Amygdala (tissue), 56 donors: ENCODE measurements at regions not wholly inside any gene's neighbourhood (a gene's known extent, or its start where the extent isn't known, plus 50 kb on each side); places are given as distances from the start of the nearest gene placed in this dataset.
"Not testable (repeated sequence)": the region's sequence is repeated elsewhere in the genome, so short reads cannot be mapped to it uniquely, and the experiment has no call there.

Experiments used
- DNase-seq, 56 donors: peaks; one replicate each; lab custom pipeline; 2025; lab: John Stamatoyannopoulos, UW

DNA sequence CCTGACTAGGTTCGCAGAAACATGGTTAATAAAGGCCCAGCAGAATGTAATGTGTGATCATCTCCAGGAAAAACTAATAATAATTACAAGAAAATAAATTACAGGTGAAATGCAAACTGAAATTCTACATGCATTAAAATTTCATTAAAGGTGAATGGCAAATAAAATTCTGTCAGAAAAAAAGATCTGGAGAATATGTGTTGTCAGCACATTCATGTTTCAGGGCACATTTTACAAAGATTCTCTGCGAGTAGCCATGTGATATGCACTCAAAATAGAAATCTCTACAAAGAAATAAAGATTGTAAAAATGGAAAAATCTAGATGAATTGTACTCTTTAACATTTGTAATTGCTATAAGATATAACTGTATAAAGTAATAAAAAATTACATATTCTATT is 765.2 kb downstream of the TMEM121 start:
- no peak for DNase-seq

DNA sequence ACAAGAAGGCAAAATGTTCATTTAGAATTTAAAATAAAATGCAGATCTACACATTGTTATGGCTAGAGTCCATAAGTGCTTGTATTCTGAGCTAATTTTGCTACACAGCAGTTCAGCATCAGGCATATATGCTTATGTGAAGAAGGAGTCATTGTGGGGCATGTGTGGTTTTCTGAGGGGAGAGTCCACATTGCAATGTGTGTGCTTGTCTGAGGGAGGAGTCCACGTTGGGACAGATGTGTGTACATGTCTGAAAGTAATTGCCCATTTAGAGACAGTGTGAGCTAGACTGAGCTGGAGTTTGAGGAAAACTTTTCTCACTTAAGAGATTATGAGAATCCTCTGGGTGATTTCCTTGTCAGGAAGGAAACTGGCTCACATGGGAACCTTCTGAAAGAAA is 767.9 kb downstream of the TMEM121 start:
- no peak for DNase-seq

DNA sequence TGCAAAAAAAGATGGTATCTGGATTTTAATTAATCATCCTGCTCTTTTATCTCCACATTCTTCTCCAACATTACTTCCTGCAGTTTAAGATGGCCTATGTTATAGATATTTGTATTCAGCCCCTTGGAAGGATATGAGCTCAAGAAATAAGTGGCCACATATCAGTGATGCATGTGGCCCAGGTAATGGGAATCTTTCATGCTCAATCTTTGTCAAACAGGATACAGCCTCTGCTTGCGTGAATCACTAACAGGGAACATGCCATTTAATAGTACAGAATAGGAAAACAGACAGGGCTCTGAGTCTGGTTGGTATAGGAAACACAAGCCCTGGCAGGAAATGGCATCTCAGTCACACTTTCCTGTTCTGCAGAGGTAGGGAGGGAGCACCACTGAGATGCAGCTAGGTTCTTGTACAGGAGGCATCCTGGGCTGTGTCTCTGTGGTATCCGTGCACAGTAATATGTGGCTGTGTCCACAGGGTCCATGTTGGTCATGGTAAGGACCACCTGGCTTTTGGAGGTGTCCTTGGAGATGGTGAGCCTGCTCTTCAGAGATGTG is 774.6 kb downstream of the TMEM121 start:
- not testable (repeated sequence) for DNase-seq

DNA sequence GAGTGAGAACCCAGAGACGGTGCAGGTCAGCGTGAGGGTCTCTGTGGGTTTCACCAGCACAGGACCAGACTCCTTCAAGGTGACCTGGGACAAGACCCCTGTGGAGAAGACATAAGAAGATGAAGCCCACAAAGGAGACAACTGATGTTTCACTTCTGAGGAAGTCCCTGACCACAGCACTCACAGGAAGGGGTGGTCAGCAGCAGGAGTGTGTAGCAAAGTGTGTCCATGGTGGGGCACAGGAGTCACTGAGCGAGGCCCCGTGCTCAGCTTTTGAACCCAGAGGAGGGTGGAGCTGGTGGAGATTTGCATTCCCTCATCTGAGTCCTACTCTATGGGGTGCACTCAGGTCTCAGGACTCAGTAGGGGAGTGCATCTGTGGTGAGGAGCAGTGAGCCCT is 775.2 kb downstream of the TMEM121 start:
- DNase-seq = not testable (repeated sequence)

DNA sequence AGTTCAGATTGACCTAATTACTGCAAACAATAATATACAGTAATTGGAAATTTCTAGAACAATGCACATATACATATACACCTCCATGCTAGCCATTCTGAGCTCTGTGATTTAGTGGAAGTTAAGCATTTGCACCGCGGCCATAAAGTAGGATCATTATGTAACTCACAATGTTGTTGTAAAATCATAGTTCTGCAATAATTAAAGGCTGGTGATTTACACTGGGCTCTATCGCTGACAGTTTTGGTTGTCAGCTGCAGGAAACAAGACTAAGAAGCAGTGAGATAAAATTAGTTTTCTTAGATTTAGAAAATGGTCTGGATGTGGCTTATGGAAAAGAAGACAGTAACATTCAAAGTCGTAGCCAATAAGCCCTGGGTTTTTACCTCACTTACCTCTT is 776.3 kb downstream of the TMEM121 start:
- DNase-seq = no peak

DNA sequence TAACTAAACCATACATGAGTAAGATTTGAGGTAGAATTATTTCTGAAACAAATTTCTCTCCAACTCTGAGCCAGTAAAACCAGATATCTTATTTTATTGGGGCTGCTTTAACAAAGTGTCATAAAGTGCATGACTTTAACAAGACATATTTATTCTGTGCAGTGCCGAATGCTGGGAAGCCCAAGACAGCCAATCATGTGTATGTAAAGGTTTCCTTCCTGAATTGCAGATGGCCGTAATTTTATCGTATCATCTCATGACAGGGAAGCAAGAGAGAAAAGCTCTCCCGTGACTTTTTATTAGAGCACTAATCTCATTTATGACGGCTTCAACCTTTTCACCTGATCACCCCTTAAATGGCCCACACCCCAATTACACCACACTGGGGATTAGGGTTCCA is 777.9 kb downstream of the TMEM121 start:
- DNase-seq = no peak

DNA sequence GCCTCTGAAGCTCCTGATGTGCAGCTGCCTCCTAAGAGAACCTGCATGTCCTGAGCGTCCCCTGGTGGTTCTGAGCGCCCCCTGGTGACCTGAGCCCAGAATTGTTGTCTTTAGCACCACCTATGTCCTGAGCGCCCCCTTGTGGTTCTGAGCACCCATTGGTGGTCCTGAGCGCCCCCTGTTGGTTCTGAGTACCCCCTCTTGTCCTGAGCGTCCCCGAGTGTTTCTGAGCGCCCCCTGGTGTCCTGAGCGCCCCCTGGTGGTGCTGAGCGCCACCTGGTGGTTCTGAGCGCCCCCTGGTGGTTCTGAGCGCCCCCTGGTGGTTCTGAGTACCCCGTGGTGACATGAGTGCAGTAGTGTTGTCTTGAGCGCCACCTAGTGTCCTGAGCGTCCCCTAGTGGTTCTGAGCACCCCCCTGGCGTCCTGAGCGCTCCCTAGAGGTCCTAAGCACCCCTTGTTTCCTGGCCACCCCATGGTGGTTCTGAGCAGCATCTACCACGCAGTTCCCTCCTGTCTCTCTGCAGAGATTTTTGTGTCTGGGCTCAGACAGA is 782.5 kb downstream of the TMEM121 start:
- no peak for DNase-seq

DNA sequence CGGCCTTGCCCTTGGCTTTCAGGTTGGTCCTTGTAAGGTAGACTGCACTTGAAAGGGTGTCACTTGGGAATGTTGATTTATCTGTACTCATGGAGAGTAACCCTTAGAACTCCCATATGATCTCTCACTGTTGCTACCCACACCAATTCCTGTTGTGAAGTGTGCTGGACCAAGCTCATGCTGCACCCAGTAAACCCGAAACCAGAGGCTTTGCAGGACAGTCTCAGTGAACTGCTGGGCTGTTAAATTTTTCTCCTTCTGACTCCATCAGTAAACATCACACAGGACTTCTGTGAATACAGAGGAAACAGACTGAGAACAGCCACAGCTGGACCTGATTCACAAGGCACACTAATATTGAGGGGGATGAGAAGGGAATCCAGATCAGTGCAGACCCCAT is 783.0 kb downstream of the TMEM121 start:
- no peak for DNase-seq

DNA sequence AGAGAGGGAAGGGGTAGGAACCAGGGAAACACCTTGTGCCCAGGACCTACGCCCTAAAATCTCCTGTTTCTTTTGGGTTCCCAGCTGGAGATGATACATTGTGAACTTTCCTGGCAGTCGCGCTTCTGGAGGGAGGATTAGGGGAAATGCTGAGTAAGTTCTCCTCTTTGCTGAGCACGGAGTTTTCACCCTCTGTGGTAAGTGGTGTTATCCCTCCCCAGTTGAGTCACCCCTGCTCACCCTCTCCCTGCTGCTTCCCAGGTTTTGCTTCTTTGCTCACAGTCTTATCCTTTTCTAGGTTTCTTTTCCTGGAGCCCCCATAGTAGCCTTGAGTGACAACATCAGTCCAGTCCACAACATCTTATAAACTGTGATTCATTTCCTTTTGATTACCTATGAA is 789.1 kb downstream of the TMEM121 start:
- no peak for DNase-seq

DNA sequence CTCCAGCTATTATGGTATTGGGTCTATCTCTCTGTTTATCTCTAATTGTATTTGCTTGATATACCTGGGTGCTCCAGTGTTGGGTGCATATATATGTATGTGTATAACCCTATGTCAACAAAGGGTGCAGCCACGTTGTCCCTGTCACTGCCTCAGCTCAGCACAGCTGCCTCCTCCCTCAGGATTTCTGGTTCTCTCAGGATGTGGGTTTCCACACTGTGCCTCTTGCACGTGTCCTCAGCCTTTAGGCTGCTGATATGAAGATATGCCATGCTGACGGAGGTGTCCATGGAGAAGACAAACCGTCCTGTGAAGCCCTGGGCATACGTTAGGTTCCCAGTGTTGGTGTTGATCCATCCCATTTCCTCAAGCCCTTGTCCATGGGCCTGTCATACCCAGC is 791.2 kb downstream of the TMEM121 start:
- DNase-seq = no peak

DNA sequence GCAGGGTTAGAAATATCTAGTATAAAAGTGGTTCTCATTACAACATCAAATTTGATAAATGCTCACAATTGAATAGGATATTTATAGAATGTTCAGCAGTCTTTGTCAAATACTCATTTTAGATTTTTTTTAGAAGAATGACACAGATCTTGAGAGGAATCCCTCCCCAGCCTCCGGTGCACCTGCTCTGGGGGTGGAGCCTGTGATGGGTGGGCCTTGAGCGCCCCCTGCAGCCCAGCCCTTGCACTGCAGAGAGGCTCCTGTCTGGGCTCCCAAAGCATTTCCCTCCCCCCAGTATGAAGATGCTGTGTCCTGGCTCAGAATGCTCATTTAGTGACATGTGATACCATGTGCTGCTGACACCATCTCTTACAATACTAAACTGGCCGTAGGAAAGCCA is 792.3 kb downstream of the TMEM121 start:
- DNase-seq = no peak

DNA sequence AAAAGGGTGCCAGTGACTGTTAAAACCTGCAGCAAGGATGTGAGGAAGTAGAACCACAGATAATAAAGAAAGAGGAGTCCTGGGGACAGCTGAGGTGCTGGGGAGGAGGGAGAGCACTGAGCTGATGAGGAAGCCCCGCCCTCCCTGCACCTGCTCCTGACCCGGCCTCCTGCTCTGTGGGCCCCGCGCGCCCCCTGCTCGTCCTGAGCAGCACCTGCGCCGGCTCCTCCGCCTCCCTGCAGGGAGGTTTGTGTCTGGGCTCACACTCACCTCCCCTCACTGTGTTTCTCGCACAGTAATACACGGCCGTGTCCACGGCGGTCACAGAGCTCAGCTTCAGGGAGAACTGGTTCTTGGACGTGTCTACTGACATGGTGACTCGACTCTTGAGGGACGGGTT is 797.6 kb downstream of the TMEM121 start:
- not testable (repeated sequence) for DNase-seq

DNA sequence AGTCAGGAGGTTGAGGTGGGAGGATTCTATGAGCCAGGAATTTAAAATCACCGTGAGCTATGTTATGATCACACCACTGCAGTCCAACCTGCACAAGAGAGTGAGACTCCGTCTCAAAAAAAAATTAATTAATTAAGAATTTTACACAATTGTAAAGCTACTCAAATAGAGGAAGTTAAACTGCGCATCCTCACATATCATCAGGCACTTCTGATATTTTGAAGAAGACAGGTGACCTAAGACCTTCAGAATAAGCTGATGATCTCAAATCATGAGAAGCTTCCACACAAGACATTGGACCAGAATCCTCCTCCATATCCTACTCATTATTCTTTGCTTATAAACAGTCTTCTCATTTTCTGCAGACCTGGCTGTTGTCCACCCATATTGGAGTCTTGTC is 800.9 kb downstream of the TMEM121 start:
- no peak for DNase-seq

DNA sequence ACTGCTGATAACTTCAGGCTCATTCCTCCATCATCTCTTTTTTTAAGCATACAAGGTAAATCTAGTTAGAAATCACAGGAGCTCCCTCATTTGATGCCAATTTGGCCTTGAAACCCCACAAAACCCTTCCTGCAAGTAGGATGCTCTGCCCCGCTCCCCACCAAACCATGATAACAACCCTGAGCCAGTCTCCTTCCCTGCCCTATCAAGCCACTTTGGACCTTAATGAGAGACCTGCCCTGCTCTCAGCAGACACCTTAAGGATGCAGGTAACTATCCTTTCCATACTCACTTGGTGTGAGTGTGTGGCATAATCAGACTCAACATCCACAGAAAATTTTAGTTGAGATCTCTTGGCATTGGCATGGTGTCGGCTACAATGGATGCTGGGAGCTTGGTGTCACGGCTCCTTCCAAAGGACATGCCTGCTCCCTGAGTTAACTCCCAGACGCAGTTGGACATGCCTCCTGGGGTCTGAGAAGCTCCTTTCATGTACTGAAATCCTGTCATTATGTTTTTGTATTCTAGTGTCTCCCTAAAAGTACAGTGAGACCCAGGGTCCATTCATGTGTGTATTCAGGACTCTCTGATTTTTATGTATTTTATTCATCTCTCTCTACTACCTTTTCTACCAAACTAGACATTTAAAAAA is 801.4 kb downstream of the TMEM121 start:
- not testable (repeated sequence) for DNase-seq

DNA sequence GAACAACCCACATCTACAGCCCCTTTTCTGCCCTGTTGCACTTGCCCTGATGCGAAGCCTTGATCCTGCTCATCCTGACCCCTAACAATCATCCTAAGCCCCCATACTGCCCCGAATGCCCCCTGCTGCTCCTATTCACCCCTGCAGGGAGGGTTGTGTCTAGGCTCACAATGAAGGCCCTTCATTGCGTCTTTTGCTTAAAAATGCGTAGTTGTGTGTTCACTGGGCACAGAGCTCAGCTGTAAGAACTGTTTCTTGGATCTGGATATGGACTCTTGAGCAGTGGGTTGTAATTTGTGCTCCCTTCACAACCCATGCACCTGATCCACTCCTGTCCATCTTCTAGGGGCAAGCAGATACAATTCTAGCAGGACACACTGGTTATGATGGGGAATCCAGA is 802.9 kb downstream of the TMEM121 start:
- not testable (repeated sequence) for DNase-seq

DNA sequence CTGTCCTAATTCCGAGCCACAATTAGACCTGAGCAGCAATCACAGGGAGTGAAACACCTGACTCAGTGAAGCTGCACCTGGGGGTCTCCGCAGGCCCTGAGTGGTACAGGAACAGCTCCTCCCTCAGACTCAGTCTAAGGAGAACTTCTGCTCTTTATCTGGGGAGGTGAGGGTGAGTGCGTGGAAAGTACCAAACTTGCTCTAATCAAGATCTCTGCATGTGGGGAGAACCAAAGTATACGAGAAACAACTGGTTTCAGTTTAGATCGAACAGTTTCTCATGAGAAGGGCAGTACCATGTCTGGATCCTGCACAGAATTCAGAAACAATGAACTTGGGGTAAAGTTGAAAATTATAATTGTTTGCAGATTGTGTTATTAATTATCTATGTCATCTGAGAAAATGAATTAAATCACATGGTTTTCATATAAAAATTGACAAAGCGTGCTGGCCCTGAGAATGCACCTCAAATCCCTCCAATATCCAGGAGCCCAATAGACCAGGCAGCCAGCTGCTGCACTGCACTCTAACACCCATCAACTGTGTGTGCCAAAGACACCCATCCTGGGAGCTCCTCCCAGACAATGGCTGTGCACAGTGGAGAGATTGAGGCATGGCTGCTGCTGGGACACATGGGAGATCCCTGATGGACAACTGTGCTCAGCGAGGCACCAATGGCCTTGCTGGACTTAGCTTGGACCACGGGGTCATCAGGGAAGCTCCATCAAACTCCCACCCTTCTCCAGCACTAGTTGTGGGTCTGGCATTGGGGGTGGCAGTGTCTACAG is 803.8 kb downstream of the TMEM121 start:
- not testable (repeated sequence) for DNase-seq

DNA sequence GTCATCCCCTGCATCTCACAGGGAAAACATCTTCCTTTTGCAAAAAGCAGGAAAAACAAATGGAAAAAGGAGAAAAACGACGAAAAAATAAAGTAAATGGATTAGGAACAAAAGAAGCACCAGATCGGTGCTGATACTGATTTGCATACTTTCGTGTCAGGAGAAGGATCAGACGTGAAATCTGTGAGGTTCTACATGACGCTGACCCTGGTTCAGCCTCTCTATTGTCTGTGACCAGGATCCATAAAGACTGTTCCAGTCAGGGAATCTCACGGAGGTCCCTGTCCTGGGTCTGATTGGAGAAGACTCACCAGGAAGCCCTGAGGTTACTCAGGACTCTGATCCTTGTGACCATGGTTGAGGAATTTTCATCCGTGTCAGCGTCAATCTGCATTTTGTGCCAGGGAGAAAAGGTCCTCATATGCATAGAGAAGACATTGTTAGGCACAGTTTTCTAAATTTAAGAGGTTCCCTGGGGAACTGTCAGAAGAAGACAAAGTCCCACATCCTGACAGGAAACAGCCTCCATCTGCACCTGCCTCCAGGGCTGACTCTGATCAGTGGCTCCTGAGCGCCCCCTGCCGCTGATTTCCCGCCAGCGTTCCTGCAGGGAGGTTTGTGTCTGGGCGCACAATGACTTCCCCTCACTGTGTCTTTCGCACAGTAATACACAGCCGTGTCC is 808.2 kb downstream of the TMEM121 start:
- DNase-seq = not testable (repeated sequence)

DNA sequence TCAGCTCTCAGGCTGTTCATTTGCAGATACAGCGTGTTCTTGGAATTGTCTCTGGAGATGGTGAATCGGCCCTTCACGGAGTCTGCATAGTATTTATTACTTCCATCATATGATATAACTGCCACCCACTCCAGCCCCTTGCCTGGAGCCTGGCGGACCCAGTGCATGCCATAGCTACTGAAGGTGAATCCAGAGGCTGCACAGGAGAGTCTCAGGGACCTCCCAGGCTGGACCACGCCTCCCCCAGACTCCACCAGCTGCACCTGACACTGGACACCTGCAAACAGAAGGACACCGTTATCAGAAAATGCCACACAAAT is 808.7 kb downstream of the TMEM121 start:
- DNase-seq = not testable (repeated sequence)

DNA sequence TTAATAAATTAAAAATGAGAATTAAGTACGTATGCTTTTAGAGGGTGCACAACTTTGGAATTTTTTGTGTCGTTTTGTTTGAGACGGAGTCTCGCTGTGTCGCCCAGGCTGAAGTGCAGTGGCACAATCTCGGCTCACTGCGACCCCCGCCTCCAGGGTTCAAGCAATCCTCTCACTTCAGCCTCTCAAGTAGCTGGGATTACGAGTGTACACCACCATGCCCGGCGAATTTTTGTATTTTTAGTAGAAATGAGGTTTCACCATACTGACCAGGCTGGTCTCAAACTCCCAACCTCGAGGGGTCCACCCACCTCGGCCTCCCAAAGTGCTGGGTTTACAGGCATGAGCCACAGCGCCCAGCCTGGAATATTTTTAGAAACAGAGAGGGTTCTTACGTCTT is 812.4 kb downstream of the TMEM121 start:
- DNase-seq = not testable (repeated sequence)

DNA sequence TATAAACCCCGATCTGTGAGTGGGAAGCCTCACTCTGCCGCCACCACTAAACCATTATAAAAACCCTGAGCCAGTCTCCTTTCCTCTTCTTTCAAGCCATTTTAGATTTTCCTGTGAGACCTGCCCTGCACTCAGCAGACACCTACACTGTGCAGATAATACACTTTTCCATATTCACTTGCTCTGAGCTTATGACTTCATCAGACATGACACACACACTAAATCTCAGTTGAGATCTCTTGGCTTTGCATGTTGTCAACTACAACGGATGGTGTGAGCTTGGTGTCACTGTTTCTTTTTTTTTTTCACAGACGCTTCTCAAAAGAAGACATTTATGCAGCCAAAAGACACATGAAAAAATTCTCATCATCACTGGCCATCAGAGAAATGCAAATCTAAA is 814.3 kb downstream of the TMEM121 start:
- DNase-seq = not testable (repeated sequence)

DNA sequence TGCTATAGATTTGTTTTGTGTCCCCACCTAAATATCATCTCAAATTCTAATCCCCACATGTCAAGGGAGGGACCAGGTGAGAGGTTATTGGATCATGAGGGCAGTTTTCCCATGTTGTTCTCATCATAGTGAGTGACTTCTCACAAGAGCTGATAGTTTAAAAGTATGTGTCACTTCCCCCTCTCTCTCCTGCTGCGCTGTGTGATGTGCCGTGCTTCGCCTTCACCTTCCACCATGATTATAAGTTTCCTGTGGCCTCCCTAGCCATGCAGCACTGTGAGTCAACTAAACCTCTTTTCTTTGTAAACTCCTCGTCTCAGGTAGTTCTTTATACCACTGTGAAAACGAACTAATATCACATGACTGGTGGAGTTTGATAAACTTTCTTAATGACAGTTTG is 814.8 kb downstream of the TMEM121 start:
- not testable (repeated sequence) for DNase-seq
